DOHH2 (cell line): ENCODE measurements at regions not wholly inside any gene's neighbourhood (a gene's known extent, or its start where the extent isn't known, plus 50 kb on each side); places are given as distances from the start of the nearest gene placed in this dataset.

Experiments used
- H3F3A ChIP-seq: fragments of 200-600 bp; sonication (generic), shearing (Covaris generic); 2 replicates; pipeline ENCODE4 v1.6.0; 2016; ENCODE audit warnings: antibody characterized with exemption, mild to moderate bottlenecking; ENCODE audit not compliant: control insufficient read depth, insufficient read depth
- H3K27ac ChIP-seq: fragments of 200-600 bp; sonication (generic); 2 replicates; pipeline ENCODE4 v1.5.1; 2014; ENCODE audit warnings: low read depth, mild to moderate bottlenecking, low read length, moderate library complexity
- H3K27me3 ChIP-seq: fragments of 200-600 bp; sonication (generic); 2 replicates; pipeline ENCODE4 v1.6.1; 2014; ENCODE audit warnings: mild to moderate bottlenecking, low read length, mixed read lengths; ENCODE audit not compliant: control insufficient read depth
- H3K36me3 ChIP-seq: fragments of 200-600 bp; sonication (generic); 2 replicates; pipeline ENCODE4 v1.6.1; 2014; ENCODE audit warnings: mild to moderate bottlenecking, low read length, moderate library complexity, mixed read lengths; ENCODE audit not compliant: control insufficient read depth
- H3K4me1 ChIP-seq: fragments of 200-600 bp; sonication (generic); 2 replicates; pipeline ENCODE4 v1.6.1; 2014; ENCODE audit warnings: mild to moderate bottlenecking, low read length, mixed read lengths; ENCODE audit not compliant: control insufficient read depth
- H3K4me2 ChIP-seq: fragments of 200-600 bp; sonication (generic); 2 replicates; pipeline ENCODE4 v1.6.0; 2014; ENCODE audit warnings: mild to moderate bottlenecking, low read length, moderate library complexity
- H3K4me3 ChIP-seq: fragments of 200-600 bp; sonication (generic); 2 replicates; pipeline ENCODE4 v1.5.1; 2014; ENCODE audit warnings: mild to moderate bottlenecking, low read length, mixed read lengths
- H3K79me2 ChIP-seq: fragments of 200-600 bp; sonication (generic); 2 replicates; pipeline ENCODE4 v1.6.1; 2014; ENCODE audit warnings: mild to moderate bottlenecking, low read length, mixed read lengths; ENCODE audit not compliant: control insufficient read depth
- H3K9me2 ChIP-seq: fragments of 200-600 bp; sonication (generic); replicated peaks from 2 replicates; pipeline ENCODE4 v1.6.1; 2014; ENCODE audit warnings: mild to moderate bottlenecking, low read length, mixed read lengths; ENCODE audit not compliant: control insufficient read depth
- H3K9me3 ChIP-seq: fragments of 200-600 bp; sonication (generic); 2 replicates; pipeline ENCODE4 v1.6.1; 2014; ENCODE audit warnings: antibody characterized with exemption, low read length, mixed read lengths; ENCODE audit not compliant: control insufficient read depth, insufficient read depth
- H4K20me1 ChIP-seq: fragments of 200-600 bp; sonication (generic); 2 replicates; pipeline ENCODE4 v1.6.0; 2014; ENCODE audit warnings: low read depth, mild to moderate bottlenecking, antibody characterized with exemption, low read length, moderate library complexity; ENCODE audit not compliant: control insufficient read depth, insufficient read depth
- EZH2phosphoT487 ChIP-seq: fragments of 200-600 bp; sonication (generic); IDR thresholded peaks from 2 replicates; pipeline ENCODE4 v1.6.1; 2017; ENCODE audit warnings: borderline replicate concordance, mild to moderate bottlenecking, antibody characterized with exemption, low read length, moderate library complexity, mixed read lengths
- TF ChIP-seq, protein P1 (sequence below): fragments of 200-600 bp; sonication (generic); IDR thresholded peaks from one replicate; pipeline ENCODE4 v1.5.1; 2014; ENCODE audit warnings: antibody characterized with exemption, mild to moderate bottlenecking, low read depth, low read length; ENCODE audit not compliant: poor library complexity, severe bottlenecking

DNA sequence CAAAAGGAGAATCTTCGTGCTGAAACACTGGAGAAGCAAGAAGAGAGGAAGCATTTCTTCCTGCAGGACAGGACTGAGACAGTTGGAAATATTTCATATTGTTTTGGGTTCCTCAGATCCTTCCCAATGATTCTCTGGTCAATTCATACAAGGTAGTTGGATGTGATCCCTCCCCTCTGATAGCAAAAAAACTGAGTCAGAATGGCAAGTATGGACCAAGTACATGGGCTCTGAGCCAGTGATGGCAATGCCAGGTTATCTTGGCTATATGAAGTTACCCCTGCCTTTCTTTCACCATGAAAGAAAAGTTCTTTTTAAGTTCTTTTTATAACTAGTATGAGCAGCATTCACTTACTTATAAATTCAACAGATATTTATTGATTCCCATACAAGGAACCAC is 124.4 kb upstream of the PTPRZ1 start:
- H3K4me1 ChIP-seq = no peaks in the 10 kb centered on the region
- H3K36me3 ChIP-seq = no peaks in the 10 kb centered on the region
- no peak overlapping the region for H3K4me2 ChIP-seq
- no peak overlapping the region for H3K27ac ChIP-seq
- H4K20me1 ChIP-seq = no peaks in the 10 kb centered on the region
- no peaks in the 10 kb centered on the region for H3K9me3 ChIP-seq
- H3F3A ChIP-seq = no peaks in the 10 kb centered on the region
- H3K9me2 ChIP-seq = no peaks in the 10 kb centered on the region
- no peaks in the 10 kb centered on the region for H3K79me2 ChIP-seq
- H3K27me3 ChIP-seq = peaks cover 14% of the 10 kb centered on the region; the same call in 1 of the 2 replicates
- TF ChIP-seq EZH2phosphoT487 = no peak
- TF ChIP-seq, protein P1, sequence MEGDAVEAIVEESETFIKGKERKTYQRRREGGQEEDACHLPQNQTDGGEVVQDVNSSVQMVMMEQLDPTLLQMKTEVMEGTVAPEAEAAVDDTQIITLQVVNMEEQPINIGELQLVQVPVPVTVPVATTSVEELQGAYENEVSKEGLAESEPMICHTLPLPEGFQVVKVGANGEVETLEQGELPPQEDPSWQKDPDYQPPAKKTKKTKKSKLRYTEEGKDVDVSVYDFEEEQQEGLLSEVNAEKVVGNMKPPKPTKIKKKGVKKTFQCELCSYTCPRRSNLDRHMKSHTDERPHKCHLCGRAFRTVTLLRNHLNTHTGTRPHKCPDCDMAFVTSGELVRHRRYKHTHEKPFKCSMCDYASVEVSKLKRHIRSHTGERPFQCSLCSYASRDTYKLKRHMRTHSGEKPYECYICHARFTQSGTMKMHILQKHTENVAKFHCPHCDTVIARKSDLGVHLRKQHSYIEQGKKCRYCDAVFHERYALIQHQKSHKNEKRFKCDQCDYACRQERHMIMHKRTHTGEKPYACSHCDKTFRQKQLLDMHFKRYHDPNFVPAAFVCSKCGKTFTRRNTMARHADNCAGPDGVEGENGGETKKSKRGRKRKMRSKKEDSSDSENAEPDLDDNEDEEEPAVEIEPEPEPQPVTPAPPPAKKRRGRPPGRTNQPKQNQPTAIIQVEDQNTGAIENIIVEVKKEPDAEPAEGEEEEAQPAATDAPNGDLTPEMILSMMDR = no peak
- H3K4me3 ChIP-seq = no peak overlapping the region

DNA sequence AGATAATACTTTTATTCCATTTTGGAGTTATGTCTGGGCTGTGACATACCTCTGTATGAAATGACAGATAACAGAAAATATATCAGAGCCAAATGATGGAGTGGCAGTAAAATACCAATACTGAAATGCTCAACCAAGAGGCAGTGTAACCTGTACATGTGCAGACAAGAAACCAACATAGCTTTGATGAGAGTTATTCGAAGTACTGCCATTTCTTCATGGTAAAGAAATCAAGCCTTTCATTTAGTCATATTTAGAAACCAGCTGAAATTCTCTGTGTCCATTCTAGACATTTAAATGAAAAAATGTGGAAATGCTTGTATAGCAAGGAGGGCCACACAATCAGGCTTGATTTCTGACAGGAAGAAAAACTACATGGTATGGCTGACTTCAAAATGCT is 127.1 kb upstream of the PTPRZ1 start:
- TF ChIP-seq, protein P1 = no peak
- no peak for TF ChIP-seq EZH2phosphoT487
- Histone ChIP-seq H3K4me2 (no peak overlapping the region), H3K9me2 (no peaks in the 10 kb centered on the region), H4K20me1 (no peaks in the 10 kb centered on the region), H3K4me3 (no peak overlapping the region), H3K4me1 (no peaks in the 10 kb centered on the region), H3K79me2 (no peaks in the 10 kb centered on the region), H3K36me3 (no peaks in the 10 kb centered on the region), H3K27me3 (peaks cover 5% of the 10 kb centered on the region; the same call in 1 of the 2 replicates), H3K27ac (no peak overlapping the region), H3K9me3 (no peaks in the 10 kb centered on the region), H3F3A (no peaks in the 10 kb centered on the region)

DNA sequence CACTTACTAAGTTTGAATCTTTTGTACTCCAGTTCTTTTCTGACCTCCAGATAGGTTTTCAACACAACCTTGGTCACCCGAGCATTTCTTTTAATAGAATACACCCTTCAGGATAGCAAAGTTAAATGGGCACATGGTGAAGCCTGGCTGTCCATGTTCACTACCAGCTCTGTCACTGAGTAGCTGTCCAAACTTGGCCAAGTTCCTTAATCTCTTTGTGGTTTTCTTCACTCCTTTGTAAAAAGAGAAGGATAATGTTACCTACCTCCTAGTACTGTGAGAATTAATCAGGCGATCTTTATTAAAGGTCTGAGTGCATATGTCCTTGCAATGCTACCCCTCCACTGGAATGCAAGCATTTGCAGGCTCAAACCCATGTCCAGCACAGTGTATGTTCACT is 128.1 kb upstream of the PTPRZ1 start:
- H4K20me1 ChIP-seq = no peaks in the 10 kb centered on the region
- no peak overlapping the region for H3K4me2 ChIP-seq
- no peak overlapping the region for H3K27ac ChIP-seq
- no peak overlapping the region for H3K4me3 ChIP-seq
- no peaks in the 10 kb centered on the region for H3K4me1 ChIP-seq
- H3K27me3 ChIP-seq = 0 out of 2 replicates have a peak, but pooled peaks cover 2% of the 10 kb centered on the region
- no peaks in the 10 kb centered on the region for H3K79me2 ChIP-seq
- H3K36me3 ChIP-seq = no peaks in the 10 kb centered on the region
- no peaks in the 10 kb centered on the region for H3F3A ChIP-seq
- no peaks in the 10 kb centered on the region for H3K9me3 ChIP-seq
- H3K9me2 ChIP-seq = no peaks in the 10 kb centered on the region
- TF ChIP-seq EZH2phosphoT487 = no peak
- TF ChIP-seq, protein P1 = no peak

DNA sequence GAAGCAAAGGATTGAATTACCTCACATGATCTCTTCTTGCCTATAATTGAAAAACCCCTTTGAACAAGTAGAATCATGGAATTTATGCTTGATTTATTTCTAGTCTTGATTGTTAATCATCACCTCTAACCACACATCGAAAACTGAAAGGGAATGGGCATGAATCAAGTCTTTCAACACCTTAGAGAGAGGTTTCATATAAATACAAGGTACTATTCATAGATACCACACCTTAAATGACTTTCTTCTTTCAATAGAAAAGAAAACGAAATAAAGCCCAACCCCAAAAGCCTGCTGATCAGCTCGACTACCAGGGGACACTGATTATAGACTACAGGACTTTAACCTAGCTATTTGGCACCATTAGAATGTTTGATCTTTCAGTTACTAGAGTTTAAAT is 128.6 kb upstream of the PTPRZ1 start:
- H3K4me3 ChIP-seq = no peak overlapping the region
- 0 out of 2 replicates have a peak, but pooled peaks cover 2% of the 10 kb centered on the region for H3K27me3 ChIP-seq
- H4K20me1 ChIP-seq = no peaks in the 10 kb centered on the region
- H3K27ac ChIP-seq = no peak overlapping the region
- H3F3A ChIP-seq = no peaks in the 10 kb centered on the region
- TF ChIP-seq, protein P1 = no peak
- TF ChIP-seq EZH2phosphoT487 = no peak
- H3K4me1 ChIP-seq = no peaks in the 10 kb centered on the region
- no peaks in the 10 kb centered on the region for H3K79me2 ChIP-seq
- H3K9me3 ChIP-seq = no peaks in the 10 kb centered on the region
- H3K4me2 ChIP-seq = no peak overlapping the region
- H3K9me2 ChIP-seq = no peaks in the 10 kb centered on the region
- no peaks in the 10 kb centered on the region for H3K36me3 ChIP-seq
